SK-N-SH treated with all-trans-retinoic acid at 6 μM for 48 hours (cell line): ENCODE measurements at regions not wholly inside any gene's neighbourhood (a gene's known extent, or its start where the extent isn't known, plus 50 kb on each side); places are given as distances from the start of the nearest gene placed in this dataset.

Source experiments
- CSDC2 ChIP-seq: fragments of 250-450 bp; sonication (Bioruptor Pico); IDR thresholded peaks from 2 replicates; pipeline ENCODE4 v1.5.0; 2020; ENCODE audit warnings: mild to moderate bottlenecking, moderate library complexity
- PPARA ChIP-seq: fragments of 250-450 bp; sonication (Bioruptor Pico); IDR thresholded peaks from 2 replicates; pipeline ENCODE4 v1.5.0; 2020; ENCODE audit warnings: mild to moderate bottlenecking, borderline replicate concordance
- ZFP30 ChIP-seq: fragments of 450-650 bp; formaldehyde crosslinking; IDR thresholded peaks from 2 replicates; pipeline ENCODE4 v1.5.0; 2022; ENCODE audit warnings: mild to moderate bottlenecking, moderate library complexity
- TF ChIP-seq, protein P1 (sequence below): fragments of 250-450 bp; sonication (Bioruptor Pico); IDR thresholded peaks from 2 replicates; pipeline ENCODE4 v1.8.0; 2020; ENCODE audit warnings: mild to moderate bottlenecking, moderate library complexity, borderline replicate concordance

DNA sequence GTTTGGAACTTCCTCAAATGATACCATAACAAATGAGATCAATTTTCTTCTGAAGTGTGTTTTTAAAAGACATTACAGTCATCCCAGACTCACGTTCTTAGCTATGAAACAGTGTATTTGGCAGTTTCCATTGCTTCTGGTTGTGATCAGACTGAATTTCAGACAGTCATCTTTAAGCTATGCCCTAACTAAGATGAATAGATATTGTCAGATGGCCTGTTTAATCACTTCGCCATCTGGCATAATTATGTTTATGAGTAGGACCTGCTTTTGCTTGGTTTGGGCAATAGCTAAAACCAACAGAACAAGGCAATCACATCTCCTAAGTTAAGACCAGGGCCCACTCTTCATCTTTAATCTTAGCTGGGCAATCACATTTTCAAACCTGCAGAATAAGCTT is 313.1 kb downstream of the SV2B start:
- peak; percentile 70; the same call in 1 of the 2 replicates for TF ChIP-seq CSDC2 (CRISPR knock-in tag)
- TF ChIP-seq ZFP30 (CRISPR knock-in tag): no peak
- TF ChIP-seq PPARA (CRISPR knock-in tag): no peak
- TF ChIP-seq, protein P1, sequence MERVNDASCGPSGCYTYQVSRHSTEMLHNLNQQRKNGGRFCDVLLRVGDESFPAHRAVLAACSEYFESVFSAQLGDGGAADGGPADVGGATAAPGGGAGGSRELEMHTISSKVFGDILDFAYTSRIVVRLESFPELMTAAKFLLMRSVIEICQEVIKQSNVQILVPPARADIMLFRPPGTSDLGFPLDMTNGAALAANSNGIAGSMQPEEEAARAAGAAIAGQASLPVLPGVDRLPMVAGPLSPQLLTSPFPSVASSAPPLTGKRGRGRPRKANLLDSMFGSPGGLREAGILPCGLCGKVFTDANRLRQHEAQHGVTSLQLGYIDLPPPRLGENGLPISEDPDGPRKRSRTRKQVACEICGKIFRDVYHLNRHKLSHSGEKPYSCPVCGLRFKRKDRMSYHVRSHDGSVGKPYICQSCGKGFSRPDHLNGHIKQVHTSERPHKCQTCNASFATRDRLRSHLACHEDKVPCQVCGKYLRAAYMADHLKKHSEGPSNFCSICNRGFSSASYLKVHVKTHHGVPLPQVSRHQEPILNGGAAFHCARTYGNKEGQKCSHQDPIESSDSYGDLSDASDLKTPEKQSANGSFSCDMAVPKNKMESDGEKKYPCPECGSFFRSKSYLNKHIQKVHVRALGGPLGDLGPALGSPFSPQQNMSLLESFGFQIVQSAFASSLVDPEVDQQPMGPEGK: peak; percentile 51; the same call in 1 of the 2 replicates
